WTC11 (cell line): ENCODE measurements at regions not wholly inside any gene's neighbourhood (a gene's known extent, or its start where the extent isn't known, plus 50 kb on each side); places are given as distances from the start of the nearest gene placed in this dataset.

Experiments used
- ATAC-seq: fragments of 200-7000 bp; cut with Tn5 transposase; 2 replicates; pipeline ENCODE4 v1.10.0; 2021; ENCODE audit warnings: mild to moderate bottlenecking, moderate library complexity
- CTCF ChIA-PET: fragments of 300-600 bp; sonication (Branson Sonifier 250); formaldehyde crosslinking; loops from one replicate; lab custom pipeline; 2021; ENCODE audit warnings: antibody characterized with exemption; lab: Charles Lee
- POLR2A ChIA-PET: fragments of 350-600 bp; sonication (Branson Sonifier 250); formaldehyde crosslinking; loops from one replicate; lab custom pipeline; 2021; ENCODE audit warnings: antibody characterized with exemption; lab: Charles Lee
- DNase-seq: peaks from one replicate; pipeline ENCODE4 v3.0.0; 2021; ENCODE audit warnings: low spot score
- H3K27ac Mint-ChIP-seq: 2 replicates; pipeline ENCODE4 v1.8.0; 2021; ENCODE audit warnings: mixed read lengths
- H3K27me3 Mint-ChIP-seq: 2 replicates; pipeline ENCODE4 v1.8.0; 2021; ENCODE audit warnings: low read depth, mild to moderate bottlenecking, moderate library complexity, mixed read lengths
- H3K36me3 Mint-ChIP-seq: 2 replicates; pipeline ENCODE4 v1.8.0; 2021; ENCODE audit warnings: mixed read lengths
- H3K4me1 Mint-ChIP-seq: 2 replicates; pipeline ENCODE4 v1.8.0; 2022; ENCODE audit warnings: mixed read lengths
- H3K4me3 Mint-ChIP-seq: 2 replicates; pipeline ENCODE4 v1.8.0; 2021; ENCODE audit warnings: mild to moderate bottlenecking, moderate library complexity, mixed read lengths
- H3K9me3 Mint-ChIP-seq: 2 replicates; pipeline ENCODE4 v1.8.0; 2021; ENCODE audit warnings: mixed read lengths
- CBFB ChIP-seq: sonication (generic); formaldehyde crosslinking; IDR thresholded peaks from 2 replicates; pipeline ENCODE4 v1.8.1; 2022; ENCODE audit warnings: mild to moderate bottlenecking, low read depth, missing genetic modification reagents
- CTCF ChIP-seq: fragments of 200-600 bp; IDR thresholded peaks from 2 replicates; pipeline ENCODE4 v1.8.0; 2022; ENCODE audit warnings: antibody characterized with exemption
- EMX1 ChIP-seq: fragments of 250-450 bp; sonication (Bioruptor Pico); IDR thresholded peaks from 2 replicates; pipeline ENCODE4 v1.8.0; 2021; ENCODE audit warnings: mild to moderate bottlenecking
- ERG ChIP-seq: fragments of 250-450 bp; sonication (Bioruptor Pico); IDR thresholded peaks from 2 replicates; pipeline ENCODE4 v1.8.0; 2021; ENCODE audit warnings: mild to moderate bottlenecking
- HMGA2 ChIP-seq: fragments of 250-450 bp; sonication (Bioruptor Pico); IDR thresholded peaks from 2 replicates; pipeline ENCODE4 v1.4.0; 2021; ENCODE audit warnings: mild to moderate bottlenecking, moderate library complexity
- NFATC4 ChIP-seq: fragments of 250-450 bp; sonication (Bioruptor Pico); IDR thresholded peaks from 2 replicates; pipeline ENCODE4 v1.9.0; 2021; ENCODE audit warnings: mild to moderate bottlenecking
- NFE2L1 ChIP-seq: sonication (generic); formaldehyde crosslinking; IDR thresholded peaks from 2 replicates; pipeline ENCODE4 v1.8.1; 2023; ENCODE audit warnings: missing genetic modification reagents
- NR1H2 ChIP-seq: sonication (generic); formaldehyde crosslinking; IDR thresholded peaks from 2 replicates; pipeline ENCODE4 v1.9.0; 2021; ENCODE audit warnings: mild to moderate bottlenecking, moderate library complexity, missing genetic modification reagents
- SOX15 ChIP-seq: fragments of 250-450 bp; sonication (Bioruptor Pico); IDR thresholded peaks from 2 replicates; pipeline ENCODE4 v1.9.0; 2021; ENCODE audit warnings: mild to moderate bottlenecking
- TCF7 ChIP-seq: sonication (generic); formaldehyde crosslinking; IDR thresholded peaks from 2 replicates; pipeline ENCODE4 v1.8.0; 2022; ENCODE audit warnings: mild to moderate bottlenecking, low read depth, missing genetic modification reagents, moderate library complexity
- TEAD4 ChIP-seq: sonication (generic); formaldehyde crosslinking; IDR thresholded peaks from 2 replicates; pipeline ENCODE4 v1.8.0; 2022; ENCODE audit warnings: mild to moderate bottlenecking, missing genetic modification reagents
- ZBTB21 ChIP-seq: sonication (generic); formaldehyde crosslinking; IDR thresholded peaks from 2 replicates; pipeline ENCODE4 v1.8.1; 2023; ENCODE audit warnings: mild to moderate bottlenecking, missing genetic modification reagents, borderline replicate concordance
- ZNF232 ChIP-seq: sonication (generic); formaldehyde crosslinking; IDR thresholded peaks from 2 replicates; pipeline ENCODE4 v1.8.0; 2022; ENCODE audit warnings: mild to moderate bottlenecking, missing genetic modification reagents
- ZNF317 ChIP-seq: sonication (generic); formaldehyde crosslinking; IDR thresholded peaks from 2 replicates; pipeline ENCODE4 v1.8.1; 2023; ENCODE audit warnings: low read depth, mild to moderate bottlenecking, moderate library complexity, missing genetic modification reagents, borderline replicate concordance
- TF ChIP-seq, protein P1 (sequence below): fragments of 250-450 bp; sonication (Bioruptor Pico); conservative IDR thresholded peaks from 2 replicates; pipeline ENCODE4 v1.9.0; 2021; ENCODE audit warnings: mild to moderate bottlenecking
- TF ChIP-seq, protein P2 (sequence below): sonication (generic); formaldehyde crosslinking; IDR thresholded peaks from 2 replicates; pipeline ENCODE4 v1.8.1; 2022; ENCODE audit warnings: mild to moderate bottlenecking, missing genetic modification reagents, moderate library complexity, borderline replicate concordance

DNA sequence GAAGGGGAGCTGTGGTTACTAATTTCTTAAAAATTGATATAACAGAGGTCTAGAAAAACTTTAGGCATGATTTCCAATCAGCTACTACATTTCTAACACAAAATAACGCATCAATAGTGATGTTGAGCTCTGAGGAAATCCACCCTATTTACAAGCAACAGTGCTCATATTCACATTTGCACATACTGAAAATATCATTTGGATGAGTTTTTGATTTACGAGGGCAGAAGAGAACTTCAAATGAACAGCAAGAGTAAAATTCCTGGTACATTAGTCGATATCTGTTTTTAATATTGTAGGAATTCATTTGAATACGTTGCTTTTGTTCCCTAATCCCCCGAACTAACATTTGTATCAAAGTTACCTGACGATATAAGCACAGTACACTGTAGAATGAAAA lies 761.0 kb upstream of the POU3F3 start:
- CTCF ChIA-PET: no interaction called here
- DNase-seq (no peak), ATAC-seq (no peak)
- Mint-ChIP-seq H3K36me3 (peaks cover 25% of the 10 kb centered on the region), H3K27ac (no peak overlapping the region), H3K4me3 (no peak overlapping the region), H3K9me3 (peaks cover 40% of the 10 kb centered on the region), H3K27me3 (no peaks in the 10 kb centered on the region), H3K4me1 (peaks cover 9% of the 10 kb centered on the region)
- POLR2A ChIA-PET: no interaction called here
- TF ChIP-seq ZBTB21 (CRISPR knock-in tag) (no peak), ZNF317 (CRISPR knock-in tag) (no peak), TEAD4 (CRISPR knock-in tag) (no peak), EMX1 (CRISPR knock-in tag) (no peak), NR1H2 (CRISPR knock-in tag) (no peak), SOX15 (CRISPR knock-in tag) (no peak), TCF7 (CRISPR knock-in tag) (no peak)

- H3K36me3 Mint-ChIP-seq: no peaks in the 10 kb centered on the region
- no peak for DNase-seq
- POLR2A ChIA-PET: interaction anchor here (0.7 kb wide), 1 partner anchor 1503 kb away, joined by 3 read pairs; no protein-coding TSS in a partner anchor
- H3K9me3 Mint-ChIP-seq: 0 out of 2 replicates have a peak, but pooled peaks cover 3% of the 10 kb centered on the region
- H3K4me3 Mint-ChIP-seq: no peak overlapping the region
- no peak overlapping the region for H3K27ac Mint-ChIP-seq
- H3K27me3 Mint-ChIP-seq: no peaks in the 10 kb centered on the region
- no peak for TF ChIP-seq CBFB
- no peak for TF ChIP-seq ZNF232
- TF ChIP-seq NFATC4 (CRISPR knock-in tag): no peak
- no peak for TF ChIP-seq ERG (CRISPR knock-in tag)
- TF ChIP-seq, all 79 proteins: peak for 0
- ATAC-seq: no peak
- CTCF ChIA-PET: no interaction called here
- H3K4me1 Mint-ChIP-seq: no peaks in the 10 kb centered on the region
Measured at GRCh38 chr2:104102615-104103014, 751.3 kb upstream of the POU3F3 start.

- Mint-ChIP-seq H3K27me3 (no peaks in the 10 kb centered on the region), H3K27ac (no peak overlapping the region), H3K36me3 (no peaks in the 10 kb centered on the region), H3K4me1 (no peaks in the 10 kb centered on the region), H3K4me3 (no peak overlapping the region), H3K9me3 (no peaks in the 10 kb centered on the region)
- no peak for DNase-seq
- ATAC-seq: no peak
- TF ChIP-seq, protein P1, sequence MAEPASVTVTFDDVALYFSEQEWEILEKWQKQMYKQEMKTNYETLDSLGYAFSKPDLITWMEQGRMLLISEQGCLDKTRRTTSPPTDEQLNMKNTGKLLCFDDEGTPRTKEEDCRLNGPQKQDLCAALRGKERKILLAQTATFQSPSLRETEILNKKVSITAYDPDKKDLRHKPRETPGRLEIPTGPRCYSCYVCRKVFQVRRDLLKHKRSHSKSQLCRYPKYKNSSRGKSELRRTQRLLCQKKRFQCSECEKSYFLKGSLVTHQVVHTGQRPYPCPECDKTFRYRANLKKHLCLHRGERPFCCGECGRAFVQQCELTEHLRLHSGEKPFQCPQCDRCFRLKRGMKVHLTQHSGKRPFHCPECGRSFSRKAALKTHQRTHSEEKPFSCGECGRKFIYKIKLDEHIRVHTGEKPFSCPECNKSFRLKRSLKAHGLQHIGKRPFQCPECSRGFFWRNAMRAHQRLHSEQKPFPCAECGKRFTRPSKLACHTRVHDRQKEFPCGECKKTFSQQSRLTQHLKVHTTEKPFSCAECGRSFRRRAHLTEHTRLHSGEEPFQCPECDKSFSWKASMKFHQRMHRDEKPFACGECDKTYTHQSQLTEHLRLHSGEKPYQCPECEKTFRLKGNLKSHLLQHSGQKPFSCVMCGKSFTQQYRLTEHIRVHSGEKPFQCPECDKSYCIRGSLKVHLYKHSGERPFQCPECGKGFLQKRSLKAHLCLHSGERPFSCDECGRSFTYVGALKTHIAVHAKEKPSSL: no peak
- TF ChIP-seq CTCF: no peak
- TF ChIP-seq, protein P2, sequence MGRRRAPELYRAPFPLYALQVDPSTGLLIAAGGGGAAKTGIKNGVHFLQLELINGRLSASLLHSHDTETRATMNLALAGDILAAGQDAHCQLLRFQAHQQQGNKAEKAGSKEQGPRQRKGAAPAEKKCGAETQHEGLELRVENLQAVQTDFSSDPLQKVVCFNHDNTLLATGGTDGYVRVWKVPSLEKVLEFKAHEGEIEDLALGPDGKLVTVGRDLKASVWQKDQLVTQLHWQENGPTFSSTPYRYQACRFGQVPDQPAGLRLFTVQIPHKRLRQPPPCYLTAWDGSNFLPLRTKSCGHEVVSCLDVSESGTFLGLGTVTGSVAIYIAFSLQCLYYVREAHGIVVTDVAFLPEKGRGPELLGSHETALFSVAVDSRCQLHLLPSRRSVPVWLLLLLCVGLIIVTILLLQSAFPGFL (CRISPR knock-in tag): no peak
- no peak for TF ChIP-seq HMGA2
- TF ChIP-seq NFE2L1: no peak
- ChIA-PET POLR2A (no interaction called here), CTCF (no interaction called here)
Measured at GRCh38 chr2:104109356-104109755, 744.6 kb upstream of the POU3F3 start.
